ENCODE measurements at regions not wholly inside any gene's neighbourhood (a gene's known extent, or its start where the extent isn't known, plus 50 kb on each side); places are given as distances from the start of the nearest gene placed in this dataset.

GRCh38 chr16:85162478-85163277 lies 50.4 kb upstream of the CIBAR2 start:
- TF ChIP-seq CTCF (IDR thresholded peaks at IDR 0.05; ENCODE audit: insufficient read depth, low read length, poor library complexity, severe bottlenecking), result no peak
- no peaks in the 10 kb centered on the region; the same call in 1 of the 2 replicates for H3K27me3 ChIP-seq (replicated peaks; ENCODE audit: control insufficient read depth, insufficient read depth, low read length)

GRCh38 chr16:85163278-85164112 lies 51.2 kb upstream of the CIBAR2 start:
- H3K27me3 ChIP-seq (replicated peaks; ENCODE audit: control insufficient read depth, insufficient read depth, low read length), result no peaks in the 10 kb centered on the region; the same call in 1 of the 2 replicates
- TF ChIP-seq CTCF (IDR thresholded peaks at IDR 0.05; ENCODE audit: insufficient read depth, low read length, poor library complexity, severe bottlenecking), result no peak
- no peak for DNase-seq (ENCODE audit: extremely low read depth, insufficient read length)
- no peaks in the 10 kb centered on the region for H3K36me3 ChIP-seq (ENCODE audit: control insufficient read depth, insufficient read depth, low read length)
- H3K4me3 ChIP-seq (replicated peaks; ENCODE audit: low read depth, low read length), result no peak overlapping the region

More at GRCh38 chr16:85162478-85163277, 50.4 kb upstream of the CIBAR2 start:
- Histone ChIP-seq H3K36me3 (ENCODE audit: control insufficient read depth, insufficient read depth, low read length) (no peaks in the 10 kb centered on the region), H3K4me3 (replicated peaks; ENCODE audit: low read depth, low read length) (no peak overlapping the region)
- DNase-seq (ENCODE audit: extremely low read depth, insufficient read length), result no peak

GRCh38 chr16:85164431-85164830 lies 52.2 kb upstream of the CIBAR2 start:
- H3K4me3 ChIP-seq (replicated peaks; ENCODE audit: low read depth, low read length), result no peak overlapping the region
- H3K27me3 ChIP-seq (replicated peaks; ENCODE audit: control insufficient read depth, insufficient read depth, low read length), result no peaks in the 10 kb centered on the region; the same call in 1 of the 2 replicates
- no peak for DNase-seq (ENCODE audit: extremely low read depth, insufficient read length)
- H3K36me3 ChIP-seq (ENCODE audit: control insufficient read depth, insufficient read depth, low read length), result no peaks in the 10 kb centered on the region
- TF ChIP-seq CTCF (IDR thresholded peaks at IDR 0.05; ENCODE audit: insufficient read depth, low read length, poor library complexity, severe bottlenecking), result no peak

- H3K36me3 ChIP-seq (ENCODE audit: control insufficient read depth, insufficient read depth, low read length), result no peaks in the 10 kb centered on the region
- TF ChIP-seq CTCF (IDR thresholded peaks at IDR 0.05; ENCODE audit: insufficient read depth, low read length, poor library complexity, severe bottlenecking), result no peak
- no peaks in the 10 kb centered on the region; the same call in 1 of the 2 replicates for H3K27me3 ChIP-seq (replicated peaks; ENCODE audit: control insufficient read depth, insufficient read depth, low read length)
- H3K4me3 ChIP-seq (replicated peaks; ENCODE audit: low read depth, low read length), result no peak overlapping the region
- DNase-seq (ENCODE audit: extremely low read depth, insufficient read length), result no peak
Measured at GRCh38 chr16:85164838-85165516, 52.7 kb upstream of the CIBAR2 start.

GRCh38 chr16:85165781-85166180 lies 53.5 kb upstream of the CIBAR2 start:
- no peak for DNase-seq (ENCODE audit: extremely low read depth, insufficient read length)
- H3K27me3 ChIP-seq (replicated peaks; ENCODE audit: control insufficient read depth, insufficient read depth, low read length), result no peaks in the 10 kb centered on the region; the same call in 1 of the 2 replicates
- no peak overlapping the region for H3K4me3 ChIP-seq (replicated peaks; ENCODE audit: low read depth, low read length)
- TF ChIP-seq CTCF (IDR thresholded peaks at IDR 0.05; ENCODE audit: insufficient read depth, low read length, poor library complexity, severe bottlenecking), result no peak
- H3K36me3 ChIP-seq (ENCODE audit: control insufficient read depth, insufficient read depth, low read length), result no peaks in the 10 kb centered on the region
